ENCODE measurements at regions not wholly inside any gene's neighbourhood (a gene's known extent, or its start where the extent isn't known, plus 50 kb on each side); places are given as distances from the start of the nearest gene placed in this dataset.
"Not testable (repeated sequence)": the region's sequence is repeated elsewhere in the genome, so short reads cannot be mapped to it uniquely, and the experiment has no call there.

- H3K36me3 ChIP-seq (ENCODE audit: control insufficient read depth in 4 of 4, insufficient read depth in 3 of 4, low read depth in 1 of 4, low read length in 3 of 4): no peaks in the 10 kb centered on the region
- H3K27me3 ChIP-seq (ENCODE audit: control insufficient read depth in 4 of 4, insufficient read depth in 4 of 4, low read length in 3 of 4): no peaks in the 10 kb centered on the region
- H3K27ac ChIP-seq (ENCODE audit: low read depth in 1 of 2, low read length in 2 of 2): no peak overlapping the region
- no peaks in the 10 kb centered on the region for H3K4me1 ChIP-seq (ENCODE audit: control insufficient read depth in 4 of 4, insufficient read depth in 4 of 4, low read length in 3 of 4)
- H3K9me3 ChIP-seq (ENCODE audit: control insufficient read depth in 4 of 4, low read length in 3 of 4): no peaks in the 10 kb centered on the region
- no peak overlapping the region for H3K4me3 ChIP-seq (ENCODE audit: low read depth in 1 of 3, low read length in 3 of 3)
- H3K9ac ChIP-seq (ENCODE audit: low read depth in 1 of 2, low read length in 2 of 2): no peak overlapping the region
- no peak for TF ChIP-seq HNF4A (conservative IDR thresholded peaks at IDR 0.05)
- TF ChIP-seq NR2F2 (IDR thresholded peaks at IDR 0.05): no peak
- TF ChIP-seq HNF4G (IDR thresholded peaks at IDR 0.05): no peak
- no peak for TF ChIP-seq RXRA (IDR thresholded peaks at IDR 0.05)
- no peak for TF ChIP-seq ZBTB33 (IDR thresholded peaks at IDR 0.05)
- no peak for TF ChIP-seq RAD21 (IDR thresholded peaks at IDR 0.05)
- no peak for TF ChIP-seq GABPA (IDR thresholded peaks at IDR 0.05 in 1 of 2, conservative IDR thresholded peaks at IDR 0.05 in 1 of 2)
- TF ChIP-seq FOXA1 (IDR thresholded peaks at IDR 0.05): no peak
- TF ChIP-seq JUND (IDR thresholded peaks at IDR 0.05): no peak
- DNase-seq (ENCODE audit: low spot score): no peak
These were observed 185.0 kb downstream of the CPE start for GRCh38 chr4:165563851-165564250.

- TF ChIP-seq TAF1 (conservative IDR thresholded peaks at IDR 0.05) (no peak), YY1 (IDR thresholded peaks at IDR 0.05) (no peak), FOXA1 (IDR thresholded peaks at IDR 0.05) (no peak), EGR1 (IDR thresholded peaks at IDR 0.05; ENCODE audit: low read depth in 2 of 2) (no peak), ZBTB33 (IDR thresholded peaks at IDR 0.05) (no peak), NR2F2 (IDR thresholded peaks at IDR 0.05) (no peak), RAD21 (IDR thresholded peaks at IDR 0.05) (no peak), RXRA (IDR thresholded peaks at IDR 0.05) (no peak), CTCF (IDR thresholded peaks at IDR 0.05; ENCODE audit: low read depth, low read length, missing input control) (no peak), REST (IDR thresholded peaks at IDR 0.05) (no peak), MAX (IDR thresholded peaks at IDR 0.05) (no peak), JUND (IDR thresholded peaks at IDR 0.05) (no peak), ATF3 (IDR thresholded peaks at IDR 0.05) (no peak), FOXA2 (IDR thresholded peaks at IDR 0.05) (no peak), GABPA (IDR thresholded peaks at IDR 0.05 in 1 of 2, conservative IDR thresholded peaks at IDR 0.05 in 1 of 2) (no peak), HNF4G (IDR thresholded peaks at IDR 0.05) (no peak), HNF4A (conservative IDR thresholded peaks at IDR 0.05) (no peak), SP1 (IDR thresholded peaks at IDR 0.05) (no peak)
- Histone ChIP-seq H3K9me3 (ENCODE audit: control insufficient read depth in 4 of 4, low read length in 3 of 4) (no peaks in the 10 kb centered on the region), H3K9ac (ENCODE audit: low read depth in 1 of 2, low read length in 2 of 2) (no peak overlapping the region), H3K27me3 (ENCODE audit: control insufficient read depth in 4 of 4, insufficient read depth in 4 of 4, low read length in 3 of 4) (no peaks in the 10 kb centered on the region), H3K27ac (ENCODE audit: low read depth in 1 of 2, low read length in 2 of 2) (no peak overlapping the region), H3K36me3 (ENCODE audit: control insufficient read depth in 4 of 4, insufficient read depth in 3 of 4, low read depth in 1 of 4, low read length in 3 of 4) (no peaks in the 10 kb centered on the region), H3K4me1 (ENCODE audit: control insufficient read depth in 4 of 4, insufficient read depth in 4 of 4, low read length in 3 of 4) (no peaks in the 10 kb centered on the region), H3K4me3 (ENCODE audit: low read depth in 1 of 3, low read length in 3 of 3) (no peak overlapping the region)
- no peak for DNase-seq (ENCODE audit: low spot score)
- WGBS: 88% methylated on average over 8 of the region's 8 CpGs
These were observed 190.2 kb downstream of the CPE start for GRCh38 chr4:165569031-165569430.

GRCh38 chr4:165571476-165571875, 192.7 kb downstream of the CPE start:
- H3K9me3 ChIP-seq (ENCODE audit: control insufficient read depth in 4 of 4, low read length in 3 of 4); H3K9ac ChIP-seq (ENCODE audit: low read depth in 1 of 2, low read length in 2 of 2); H3K4me1 ChIP-seq (ENCODE audit: control insufficient read depth in 4 of 4, insufficient read depth in 4 of 4, low read length in 3 of 4); DNase-seq (ENCODE audit: low spot score); H3K36me3 ChIP-seq (ENCODE audit: control insufficient read depth in 4 of 4, insufficient read depth in 3 of 4, low read depth in 1 of 4, low read length in 3 of 4); H3K4me3 ChIP-seq (ENCODE audit: low read depth in 1 of 3, low read length in 3 of 3); H3K27ac ChIP-seq (ENCODE audit: low read depth in 1 of 2, low read length in 2 of 2); H3K27me3 ChIP-seq (ENCODE audit: control insufficient read depth in 4 of 4, insufficient read depth in 4 of 4, low read length in 3 of 4): not testable (repeated sequence)
- WGBS: 88% methylated on average over 1 of the region's 1 CpG
